ENCODE measurements at regions not wholly inside any gene's neighbourhood (a gene's known extent, or its start where the extent isn't known, plus 50 kb on each side); places are given as distances from the start of the nearest gene placed in this dataset.
A peak's percentile ranks its signal among the peaks of the same experiment; 100 is the strongest.

DNA sequence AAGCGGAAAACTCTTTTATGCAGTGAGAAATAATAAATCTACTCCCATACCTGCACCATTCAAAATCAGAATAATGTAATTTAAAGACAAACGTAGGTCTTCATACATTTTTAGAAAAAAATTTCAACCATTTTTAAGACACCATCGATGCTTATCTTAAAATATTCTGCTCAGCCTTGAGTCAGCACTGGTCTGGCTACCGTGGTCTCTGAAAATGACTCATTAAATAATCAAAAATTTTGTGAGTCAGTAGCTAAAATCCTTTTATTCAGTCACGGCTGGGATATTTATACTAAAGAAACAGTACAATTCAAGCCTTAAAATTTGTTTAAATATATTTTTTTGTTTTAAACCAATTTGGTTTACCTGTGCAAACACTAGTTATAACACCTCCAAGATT is 2862.8 kb upstream of the PCDH20 start:
- no peak overlapping the region for H3K14ac ChIP-seq (replicated peaks; ENCODE audit: low read depth, low read length)
- WGBS, 2 experiments (ENCODE audit: extremely low coverage in 2 of 2, insufficient read length in 1 of 2), result no CpG with 5 or more reads among the region's 5 CpGs
- dilution Hi-C loops (cut with HindIII; ENCODE audit: low sequenced_read_pairs, unreplicated experiment), result no loop called here

More for the DNA sequence above, 2862.8 kb upstream of the PCDH20 start:
- Histone ChIP-seq H2AFZ (replicated peaks; ENCODE audit: low read length, poor library complexity) (no peak overlapping the region), H2BK15ac (ENCODE audit: low read depth, low read length) (no peak overlapping the region), H3K27ac (ENCODE audit: insufficient read depth, low read length) (no peak overlapping the region), H3K9ac (ENCODE audit: low read depth, low read length) (no peak overlapping the region), H3K56ac (ENCODE audit: extremely low read depth, insufficient read depth, low read length) (no peak overlapping the region), H3K9me1 (ENCODE audit: insufficient read depth, low read length) (no peaks in the 10 kb centered on the region), H4K91ac (ENCODE audit: insufficient read depth, low read depth, low read length) (no peak overlapping the region), H3K4ac (ENCODE audit: low read depth, low read length) (no peak overlapping the region), H2BK5ac (ENCODE audit: low read depth, low read length, poor library complexity, severe bottlenecking) (peak overlapping the region; percentile 62), H2BK120ac (ENCODE audit: low read depth, low read length) (no peak overlapping the region), H3K9me3 (ENCODE audit: control insufficient read depth, insufficient read depth, low read length) (no peaks in the 10 kb centered on the region), H2AK9ac (replicated peaks; ENCODE audit: low read depth, low read length, poor library complexity) (no peak overlapping the region), H3K4me2 (ENCODE audit: low read depth, low read length) (no peak overlapping the region), H2AK5ac (ENCODE audit: low read depth, low read length) (no peak overlapping the region), H2BK20ac (ENCODE audit: low read depth, low read length) (no peak overlapping the region), H3K23ac (ENCODE audit: low read depth, low read length) (no peak overlapping the region), H3K36me3 (ENCODE audit: control insufficient read depth, insufficient read depth, low read length) (no peaks in the 10 kb centered on the region), H4K8ac (ENCODE audit: low read depth in 2 of 2, low read length in 2 of 2) (no peak overlapping the region), H3K4me1 (ENCODE audit: control insufficient read depth, insufficient read depth, low read length) (no peaks in the 10 kb centered on the region; the same call in 1 of the 2 replicates), H3K18ac (ENCODE audit: low read depth, low read length) (no peak overlapping the region), H3K27me3 (ENCODE audit: control insufficient read depth, insufficient read depth, low read length) (no peaks in the 10 kb centered on the region), H4K5ac (ENCODE audit: low read depth, low read length) (no peak overlapping the region), H3K79me1 (ENCODE audit: low read depth in 1 of 2, low read length in 2 of 2) (no peaks in the 10 kb centered on the region), H3K4me3 (ENCODE audit: insufficient read depth, low read depth, low read length) (no peak overlapping the region), H4K20me1 (ENCODE audit: insufficient read depth, low read length) (no peaks in the 10 kb centered on the region)
- ChIA-PET CTCF (no interaction called here), POLR2A (ENCODE audit: unreplicated experiment) (no interaction called here)
- DNase-seq (peak; percentile 78), ATAC-seq (ENCODE audit: low read depth) (peak; percentile 89)
- intact Hi-C loops (cut with micrococcal nuclease), result no loop called here
- in situ Hi-C loops (cut with MboI; ENCODE audit: low sequenced_read_pairs), result no loop called here
- BruUV-seq (replicated peaks), result no TSS peak
- TF ChIP-seq POLR2A (IDR thresholded peaks at IDR 0.05; ENCODE audit: low read depth, low read length) (no peak), FOS (IDR thresholded peaks at IDR 0.05; ENCODE audit: low read depth, low read length) (peak; percentile 71)
